Stomach (tissue), 4 donors: ENCODE measurements at regions not wholly inside any gene's neighbourhood (a gene's known extent, or its start where the extent isn't known, plus 50 kb on each side); places are given as distances from the start of the nearest gene placed in this dataset.

ENCODE experiments used
- EP300 ChIP-seq: sonication (generic); formaldehyde crosslinking; IDR thresholded peaks from one replicate; pipeline ENCODE4 v1.6.1; 2017; ENCODE audit warnings: antibody characterized with exemption
- POLR2A ChIP-seq, 4 donors: fragments of 450-650 bp; IDR thresholded peaks; one replicate each; pipeline ENCODE4 v1.6.1; 2016; ENCODE audit warnings: antibody characterized with exemption in 4 of 4, control low read depth in 2 of 4, mild to moderate bottlenecking in 1 of 4, moderate library complexity in 1 of 4
- POLR2AphosphoS5 ChIP-seq, 3 donors: sonication (generic); formaldehyde crosslinking; IDR thresholded peaks; one replicate each; pipeline ENCODE4 v1.6.1; 2016; ENCODE audit warnings: antibody characterized with exemption in 3 of 3
- TF ChIP-seq, protein P1 (sequence below), 7 experiments: fragments of 450-650 bp in 4 of 7; fragments of 200-600 bp in 3 of 7; sonication (generic) in 3 of 7; IDR thresholded peaks; one replicate each; pipeline ENCODE4 v1.5.1; 2016 to 2019; ENCODE audit warnings: antibody characterized with exemption in 7 of 7, control low read depth in 2 of 7, mild to moderate bottlenecking in 1 of 7

DNA sequence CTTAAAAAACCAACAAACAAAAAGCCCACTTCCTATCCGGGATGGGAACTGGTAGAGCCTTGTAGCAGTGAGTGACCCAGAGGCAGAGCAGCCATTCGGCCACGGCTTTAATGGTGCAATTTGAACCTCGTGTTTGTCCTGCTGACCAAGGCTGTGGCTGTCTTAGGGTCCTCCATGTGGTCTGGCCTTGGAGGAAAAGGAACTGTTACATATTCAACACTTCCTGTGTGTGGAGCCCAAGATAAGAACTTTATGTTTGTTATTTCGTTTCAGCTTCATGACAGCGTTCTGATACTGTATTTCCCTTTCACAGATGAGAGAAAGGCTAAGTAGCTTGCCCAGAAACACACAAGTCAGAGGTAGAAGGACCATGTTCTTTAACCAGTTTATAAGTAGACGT, 269.8 kb downstream of the SV2B start:
- TF ChIP-seq, protein P1, sequence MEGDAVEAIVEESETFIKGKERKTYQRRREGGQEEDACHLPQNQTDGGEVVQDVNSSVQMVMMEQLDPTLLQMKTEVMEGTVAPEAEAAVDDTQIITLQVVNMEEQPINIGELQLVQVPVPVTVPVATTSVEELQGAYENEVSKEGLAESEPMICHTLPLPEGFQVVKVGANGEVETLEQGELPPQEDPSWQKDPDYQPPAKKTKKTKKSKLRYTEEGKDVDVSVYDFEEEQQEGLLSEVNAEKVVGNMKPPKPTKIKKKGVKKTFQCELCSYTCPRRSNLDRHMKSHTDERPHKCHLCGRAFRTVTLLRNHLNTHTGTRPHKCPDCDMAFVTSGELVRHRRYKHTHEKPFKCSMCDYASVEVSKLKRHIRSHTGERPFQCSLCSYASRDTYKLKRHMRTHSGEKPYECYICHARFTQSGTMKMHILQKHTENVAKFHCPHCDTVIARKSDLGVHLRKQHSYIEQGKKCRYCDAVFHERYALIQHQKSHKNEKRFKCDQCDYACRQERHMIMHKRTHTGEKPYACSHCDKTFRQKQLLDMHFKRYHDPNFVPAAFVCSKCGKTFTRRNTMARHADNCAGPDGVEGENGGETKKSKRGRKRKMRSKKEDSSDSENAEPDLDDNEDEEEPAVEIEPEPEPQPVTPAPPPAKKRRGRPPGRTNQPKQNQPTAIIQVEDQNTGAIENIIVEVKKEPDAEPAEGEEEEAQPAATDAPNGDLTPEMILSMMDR (IDR thresholded peaks at IDR 0.05), result no peak
- TF ChIP-seq POLR2A (IDR thresholded peaks at IDR 0.05) (no peak), EP300 (no peak), POLR2AphosphoS5 (IDR thresholded peaks at IDR 0.05) (no peak)
